ENCODE measurements at regions not wholly inside any gene's neighbourhood (a gene's known extent, or its start where the extent isn't known, plus 50 kb on each side); places are given as distances from the start of the nearest gene placed in this dataset.

GRCh38 chr16:5971106-5971505, 873.5 kb upstream of the EEF2KMT start:
- DNase-seq: no peak
- WGBS, 2 donors (ENCODE audit: low coverage in 1 of 2): 47 to 56% methylated on average over 2 of the region's 2 CpGs
- TF ChIP-seq EP300 (IDR thresholded peaks at IDR 0.05; ENCODE audit: low read depth) (no peak), POLR2A (IDR thresholded peaks at IDR 0.05) (no peak), CTCF (IDR thresholded peaks at IDR 0.05) (no peak), POLR2AphosphoS5 (IDR thresholded peaks at IDR 0.05) (no peak)
- H3K9me3 ChIP-seq: no peaks in the 10 kb centered on the region
- intact Hi-C loops (cut with DNase I; ENCODE audit: low total_unique reads): no loop called here
- in situ Hi-C loops (cut with MboI; ENCODE audit: low pct_ligation_motif_present in 1 of 4, low pct_unique_long_range_greater_than_20kb in 1 of 4, low sequenced_read_pairs in 3 of 4): no loop called here
- H3K27ac ChIP-seq: no peak overlapping the region
- H3K4me1 ChIP-seq: peaks cover 0 to 3% (median under 1%) of the 10 kb centered on the region in 4 donors
- H3K4me3 ChIP-seq: no peak overlapping the region
- no peaks in the 10 kb centered on the region for H3K36me3 ChIP-seq
- no peaks in the 10 kb centered on the region for H3K27me3 ChIP-seq

- H3K9me3 ChIP-seq: no peaks in the 10 kb centered on the region
- no peaks in the 10 kb centered on the region for H3K36me3 ChIP-seq
- H3K27me3 ChIP-seq: no peaks in the 10 kb centered on the region
- H3K4me1 ChIP-seq: peaks cover 0 to 10% (median 2%) of the 10 kb centered on the region in 4 donors
- no peak overlapping the region for H3K27ac ChIP-seq
- TF ChIP-seq POLR2AphosphoS5 (IDR thresholded peaks at IDR 0.05) (no peak), EP300 (IDR thresholded peaks at IDR 0.05; ENCODE audit: low read depth) (no peak), CTCF (IDR thresholded peaks at IDR 0.05) (no peak), POLR2A (IDR thresholded peaks at IDR 0.05) (no peak)
- H3K4me3 ChIP-seq: no peak overlapping the region
- DNase-seq: no peak
- WGBS, 2 donors (ENCODE audit: low coverage in 1 of 2): 22 to 52% methylated on average over 4 to 7 of the region's 7 CpGs
- intact Hi-C loops (cut with DNase I; ENCODE audit: low total_unique reads) (no loop called here), in situ Hi-C loops (cut with MboI; ENCODE audit: low pct_ligation_motif_present in 1 of 4, low pct_unique_long_range_greater_than_20kb in 1 of 4, low sequenced_read_pairs in 3 of 4) (no loop called here)
Measured at GRCh38 chr16:5966004-5966403, 868.4 kb upstream of the EEF2KMT start.

GRCh38 chr16:5965321-5965720, 867.7 kb upstream of the EEF2KMT start:
- no peak for DNase-seq
- Histone ChIP-seq H3K4me3 (no peak overlapping the region), H3K9me3 (no peaks in the 10 kb centered on the region), H3K4me1 (peaks cover 0 to 10% (median 2%) of the 10 kb centered on the region in 4 donors), H3K36me3 (no peaks in the 10 kb centered on the region), H3K27ac (no peak overlapping the region), H3K27me3 (no peaks in the 10 kb centered on the region)
- TF ChIP-seq POLR2AphosphoS5 (IDR thresholded peaks at IDR 0.05): no peak
- TF ChIP-seq CTCF (IDR thresholded peaks at IDR 0.05): no peak
- TF ChIP-seq POLR2A (IDR thresholded peaks at IDR 0.05): no peak
- no peak for TF ChIP-seq EP300 (IDR thresholded peaks at IDR 0.05; ENCODE audit: low read depth)
- WGBS, 2 donors (ENCODE audit: low coverage in 1 of 2): 18 to 47% methylated on average over 1 to 3 of the region's 3 CpGs
- intact Hi-C loops (cut with DNase I; ENCODE audit: low total_unique reads) (no loop called here), in situ Hi-C loops (cut with MboI; ENCODE audit: low pct_ligation_motif_present in 1 of 4, low pct_unique_long_range_greater_than_20kb in 1 of 4, low sequenced_read_pairs in 3 of 4) (no loop called here)

GRCh38 chr16:5951486-5951885, 853.9 kb upstream of the EEF2KMT start:
- Histone ChIP-seq H3K36me3 (no peaks in the 10 kb centered on the region), H3K4me3 (no peak overlapping the region), H3K4me1 (no peaks in the 10 kb centered on the region), H3K27me3 (no peaks in the 10 kb centered on the region), H3K9me3 (no peaks in the 10 kb centered on the region), H3K27ac (no peak overlapping the region)
- in situ Hi-C loops (cut with MboI; ENCODE audit: low pct_ligation_motif_present in 1 of 4, low pct_unique_long_range_greater_than_20kb in 1 of 4, low sequenced_read_pairs in 3 of 4) (no loop called here), intact Hi-C loops (cut with DNase I; ENCODE audit: low total_unique reads) (no loop called here)
- TF ChIP-seq POLR2AphosphoS5 (IDR thresholded peaks at IDR 0.05) (no peak), EP300 (IDR thresholded peaks at IDR 0.05; ENCODE audit: low read depth) (no peak), CTCF (IDR thresholded peaks at IDR 0.05) (no peak), POLR2A (IDR thresholded peaks at IDR 0.05) (no peak)
- 82 to 87% methylated on average over 5 of the region's 5 CpGs for WGBS, 2 donors (ENCODE audit: low coverage in 1 of 2)
- no peak for DNase-seq

Measured in transverse colon (tissue), 4 donors.